ENCODE measurements at regions not wholly inside any gene's neighbourhood (a gene's known extent, or its start where the extent isn't known, plus 50 kb on each side); places are given as distances from the start of the nearest gene placed in this dataset.

- TF ChIP-seq POLR2AphosphoS5 (IDR thresholded peaks at IDR 0.05), result no peak
- TF ChIP-seq, protein P1, sequence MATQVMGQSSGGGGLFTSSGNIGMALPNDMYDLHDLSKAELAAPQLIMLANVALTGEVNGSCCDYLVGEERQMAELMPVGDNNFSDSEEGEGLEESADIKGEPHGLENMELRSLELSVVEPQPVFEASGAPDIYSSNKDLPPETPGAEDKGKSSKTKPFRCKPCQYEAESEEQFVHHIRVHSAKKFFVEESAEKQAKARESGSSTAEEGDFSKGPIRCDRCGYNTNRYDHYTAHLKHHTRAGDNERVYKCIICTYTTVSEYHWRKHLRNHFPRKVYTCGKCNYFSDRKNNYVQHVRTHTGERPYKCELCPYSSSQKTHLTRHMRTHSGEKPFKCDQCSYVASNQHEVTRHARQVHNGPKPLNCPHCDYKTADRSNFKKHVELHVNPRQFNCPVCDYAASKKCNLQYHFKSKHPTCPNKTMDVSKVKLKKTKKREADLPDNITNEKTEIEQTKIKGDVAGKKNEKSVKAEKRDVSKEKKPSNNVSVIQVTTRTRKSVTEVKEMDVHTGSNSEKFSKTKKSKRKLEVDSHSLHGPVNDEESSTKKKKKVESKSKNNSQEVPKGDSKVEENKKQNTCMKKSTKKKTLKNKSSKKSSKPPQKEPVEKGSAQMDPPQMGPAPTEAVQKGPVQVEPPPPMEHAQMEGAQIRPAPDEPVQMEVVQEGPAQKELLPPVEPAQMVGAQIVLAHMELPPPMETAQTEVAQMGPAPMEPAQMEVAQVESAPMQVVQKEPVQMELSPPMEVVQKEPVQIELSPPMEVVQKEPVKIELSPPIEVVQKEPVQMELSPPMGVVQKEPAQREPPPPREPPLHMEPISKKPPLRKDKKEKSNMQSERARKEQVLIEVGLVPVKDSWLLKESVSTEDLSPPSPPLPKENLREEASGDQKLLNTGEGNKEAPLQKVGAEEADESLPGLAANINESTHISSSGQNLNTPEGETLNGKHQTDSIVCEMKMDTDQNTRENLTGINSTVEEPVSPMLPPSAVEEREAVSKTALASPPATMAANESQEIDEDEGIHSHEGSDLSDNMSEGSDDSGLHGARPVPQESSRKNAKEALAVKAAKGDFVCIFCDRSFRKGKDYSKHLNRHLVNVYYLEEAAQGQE (IDR thresholded peaks at IDR 0.05; ENCODE audit: borderline replicate concordance), result no peak
- no peak for TF ChIP-seq RAD21 (conservative IDR thresholded peaks at IDR 0.05)
- no peak for TF ChIP-seq EZH2 (IDR thresholded peaks at IDR 0.05; ENCODE audit: borderline replicate concordance, insufficient read depth, low read length, poor library complexity, severe bottlenecking)
- TF ChIP-seq CTCF (IDR thresholded peaks at IDR 0.05; ENCODE audit: poor library complexity, severe bottlenecking), result no peak
- no peak for TF ChIP-seq SMC3 (conservative IDR thresholded peaks at IDR 0.05; ENCODE audit: poor library complexity)
- no peak for TF ChIP-seq EP300 (conservative IDR thresholded peaks at IDR 0.05; ENCODE audit: poor library complexity, severe bottlenecking)
- TF ChIP-seq TAF1 (IDR thresholded peaks at IDR 0.05; ENCODE audit: low read depth), result no peak
- no peak for TF ChIP-seq MXI1 (conservative IDR thresholded peaks at IDR 0.05; ENCODE audit: poor library complexity, severe bottlenecking)
Observed at GRCh38 chr5:98292496-98292895, 481.0 kb upstream of the RGMB start.
